Upper lobe of left lung (tissue), 6 donors: ENCODE measurements at regions not wholly inside any gene's neighbourhood (a gene's known extent, or its start where the extent isn't known, plus 50 kb on each side); places are given as distances from the start of the nearest gene placed in this dataset.

Experiments
- ATAC-seq, 2 donors: fragments of 200-7000 bp; cut with Tn5 transposase; one replicate each; pipeline ENCODE4 v1.9.1; 2022; ENCODE audit warnings: mild to moderate bottlenecking in 2 of 2, moderate library complexity in 2 of 2; ENCODE audit not compliant: low FRiP score in 2 of 2
- DNase-seq, 2 donors: peaks; one replicate each; pipeline ENCODE4 v3.0.0-alpha.2; 2019 to 2020
- H3K27ac ChIP-seq, 4 donors: fragments of 200-600 bp; sonication (generic); one replicate each; pipeline ENCODE4 v1.5.1; 2016 to 2019
- H3K27me3 ChIP-seq, 4 donors: fragments of 200-600 bp; sonication (generic); one replicate each; pipeline ENCODE4 v1.5.1; 2017 to 2019
- H3K36me3 ChIP-seq, 4 donors: fragments of 200-600 bp; sonication (generic); one replicate each; pipeline ENCODE4 v1.5.1; 2016 to 2019
- H3K4me1 ChIP-seq, 4 donors: fragments of 200-600 bp; sonication (generic); one replicate each; pipeline ENCODE4 v1.5.1; 2018 to 2019
- H3K4me3 ChIP-seq, 4 donors: fragments of 200-600 bp; sonication (generic); one replicate each; pipeline ENCODE4 v1.5.1; 2017 to 2019; ENCODE audit warnings: mild to moderate bottlenecking in 2 of 4, moderate library complexity in 1 of 4
- H3K9me3 ChIP-seq, 4 donors: fragments of 200-600 bp; sonication (generic); one replicate each; pipeline ENCODE4 v1.5.1; 2018 to 2019
- CTCF ChIP-seq, 6 experiments: fragments of 450-650 bp in 4 of 6; fragments of 200-600 bp in 2 of 6; sonication (generic) in 2 of 6; IDR thresholded peaks; one replicate each; pipeline ENCODE4 v1.5.1; 2016 to 2019; ENCODE audit warnings: antibody characterized with exemption in 6 of 6
- EP300 ChIP-seq, 4 donors: sonication (generic); formaldehyde crosslinking; IDR thresholded peaks; one replicate each; pipeline ENCODE4 v1.5.1; 2017; ENCODE audit warnings: antibody characterized with exemption in 4 of 4, control low read depth in 2 of 4
- POLR2A ChIP-seq, 4 donors: fragments of 450-650 bp; IDR thresholded peaks; one replicate each; pipeline ENCODE4 v1.5.1; 2016 to 2017; ENCODE audit warnings: antibody characterized with exemption in 4 of 4, mild to moderate bottlenecking in 2 of 4
- POLR2AphosphoS5 ChIP-seq, 2 donors: sonication (generic); formaldehyde crosslinking; IDR thresholded peaks; one replicate each; pipeline ENCODE4 v1.5.1; 2017; ENCODE audit warnings: antibody characterized with exemption in 2 of 2
- WGBS, 2 donors: methylation state at CpG; one replicate each; pipeline ENCODE4 v1.1.5; 2017 to 2018; 5-methylcytosine and 5-hydroxymethylcytosine counted together
- donor health status: DM: no; HTN: no; CAD: no; lungs with moderate emphysema.
- donor health status: DM: no; HTN: yes; CAD: no; lungs with severe emphysema.

- no peaks in the 10 kb centered on the region for H3K27me3 ChIP-seq
- no peak overlapping the region for H3K27ac ChIP-seq
- H3K9me3 ChIP-seq = no peaks in the 10 kb centered on the region
- ATAC-seq (no peak), DNase-seq (no peak)
- 59 to 88% methylated on average over 3 of the region's 3 CpGs for WGBS, 2 donors
- no peaks in the 10 kb centered on the region for H3K4me1 ChIP-seq
- H3K36me3 ChIP-seq = no peaks in the 10 kb centered on the region
- no peak overlapping the region for H3K4me3 ChIP-seq
- TF ChIP-seq POLR2AphosphoS5 (IDR thresholded peaks at IDR 0.05) (no peak), EP300 (IDR thresholded peaks at IDR 0.05) (no peak), POLR2A (IDR thresholded peaks at IDR 0.05) (no peak), CTCF (IDR thresholded peaks at IDR 0.05) (no peak)
Measured at GRCh38 chr6:84332139-84333034, 104.9 kb upstream of the CEP162 start.

GRCh38 chr6:84330325-84330724 lies 102.9 kb upstream of the CEP162 start:
- TF ChIP-seq EP300 (IDR thresholded peaks at IDR 0.05) = no peak
- no peak for TF ChIP-seq POLR2A (IDR thresholded peaks at IDR 0.05)
- no peak for TF ChIP-seq CTCF (IDR thresholded peaks at IDR 0.05)
- TF ChIP-seq POLR2AphosphoS5 (IDR thresholded peaks at IDR 0.05) = no peak
- H3K27me3 ChIP-seq = no peaks in the 10 kb centered on the region
- no peaks in the 10 kb centered on the region for H3K4me1 ChIP-seq
- no peaks in the 10 kb centered on the region for H3K9me3 ChIP-seq
- H3K27ac ChIP-seq = no peak overlapping the region
- DNase-seq (no peak), ATAC-seq (no peak)
- H3K4me3 ChIP-seq = no peak overlapping the region
- WGBS, 2 donors = 67 to 73% methylated on average over 2 of the region's 2 CpGs
- no peaks in the 10 kb centered on the region for H3K36me3 ChIP-seq

GRCh38 chr6:84329516-84329915 lies 102.1 kb upstream of the CEP162 start:
- WGBS, 2 donors = 36 to 42% methylated on average over 2 of the region's 2 CpGs
- DNase-seq (no peak), ATAC-seq (no peak)
- Histone ChIP-seq H3K27me3 (no peaks in the 10 kb centered on the region), H3K9me3 (no peaks in the 10 kb centered on the region), H3K36me3 (no peaks in the 10 kb centered on the region), H3K27ac (no peak overlapping the region), H3K4me1 (no peaks in the 10 kb centered on the region), H3K4me3 (no peak overlapping the region)
- TF ChIP-seq POLR2AphosphoS5 (IDR thresholded peaks at IDR 0.05) (no peak), POLR2A (IDR thresholded peaks at IDR 0.05) (no peak), EP300 (IDR thresholded peaks at IDR 0.05) (no peak), CTCF (IDR thresholded peaks at IDR 0.05) (no peak)

GRCh38 chr6:84329077-84329476 lies 101.6 kb upstream of the CEP162 start:
- no peaks in the 10 kb centered on the region for H3K4me1 ChIP-seq
- no peak for TF ChIP-seq EP300 (IDR thresholded peaks at IDR 0.05)
- no peak for TF ChIP-seq CTCF (IDR thresholded peaks at IDR 0.05)
- no peak for TF ChIP-seq POLR2A (IDR thresholded peaks at IDR 0.05)
- TF ChIP-seq POLR2AphosphoS5 (IDR thresholded peaks at IDR 0.05) = no peak
- no peak for DNase-seq
- H3K27me3 ChIP-seq = no peaks in the 10 kb centered on the region
- 34 to 40% methylated on average over 3 of the region's 3 CpGs for WGBS, 2 donors
- no peak for ATAC-seq
- H3K27ac ChIP-seq = no peak overlapping the region
- no peak overlapping the region for H3K4me3 ChIP-seq
- no peaks in the 10 kb centered on the region for H3K36me3 ChIP-seq
- H3K9me3 ChIP-seq = no peaks in the 10 kb centered on the region

- no peak for TF ChIP-seq CTCF (IDR thresholded peaks at IDR 0.05)
- TF ChIP-seq POLR2AphosphoS5 (IDR thresholded peaks at IDR 0.05) = no peak
- TF ChIP-seq EP300 (IDR thresholded peaks at IDR 0.05) = no peak
- no peak for TF ChIP-seq POLR2A (IDR thresholded peaks at IDR 0.05)
- DNase-seq (no peak), ATAC-seq (no peak)
- H3K36me3 ChIP-seq = no peaks in the 10 kb centered on the region
- H3K4me3 ChIP-seq = no peak overlapping the region
- H3K27ac ChIP-seq = no peak overlapping the region
- no peaks in the 10 kb centered on the region for H3K27me3 ChIP-seq
- H3K4me1 ChIP-seq = no peaks in the 10 kb centered on the region
- 59 to 79% methylated on average over 2 of the region's 2 CpGs for WGBS, 2 donors
- no peaks in the 10 kb centered on the region for H3K9me3 ChIP-seq
Measured at GRCh38 chr6:84317463-84317862, 90.0 kb upstream of the CEP162 start.
